ENCODE measurements at regions not wholly inside any gene's neighbourhood (a gene's known extent, or its start where the extent isn't known, plus 50 kb on each side); places are given as distances from the start of the nearest gene placed in this dataset.
A peak's percentile ranks its signal among the peaks of the same experiment; 100 is the strongest.

- Histone ChIP-seq H3K36me3 (ENCODE audit: insufficient read depth, low read length) (peaks cover 44% of the 10 kb centered on the region), H3K9ac (ENCODE audit: low read depth, low read length, poor library complexity, severe bottlenecking) (no peak overlapping the region), H3K4me2 (ENCODE audit: low read depth, low read length, poor library complexity, severe bottlenecking) (peak overlapping the region; percentile 21), H3K9me3 (ENCODE audit: insufficient read depth, low read depth, low read length) (no peaks in the 10 kb centered on the region), H3K4me1 (ENCODE audit: insufficient read depth, low read length, poor library complexity, severe bottlenecking) (peaks cover 42% of the 10 kb centered on the region), H4K20me1 (ENCODE audit: insufficient read depth, low read length, poor library complexity, severe bottlenecking) (peaks cover 95% of the 10 kb centered on the region), H2AFZ (ENCODE audit: low read length) (no peak overlapping the region), H3K79me2 (ENCODE audit: insufficient read depth, low read length) (peaks cover 99% of the 10 kb centered on the region), H3K27me3 (ENCODE audit: insufficient read depth, low read length, poor library complexity, severe bottlenecking) (no peaks in the 10 kb centered on the region), H3K9me2 (replicated peaks; ENCODE audit: low read depth, low read length) (no peaks in the 10 kb centered on the region), H3F3A (ENCODE audit: low read depth) (peaks cover 5% of the 10 kb centered on the region; the same call in 1 of the 2 replicates), H3K4me3 (ENCODE audit: low read length, poor library complexity, severe bottlenecking) (no peak overlapping the region)
- no peak for TF ChIP-seq CTCF (conservative IDR thresholded peaks at IDR 0.05; ENCODE audit: low read length)
Measured at GRCh38 chr6:21707524-21708319, 114.2 kb downstream of the SOX4 start.

- H3K4me3 ChIP-seq (ENCODE audit: low read length, poor library complexity, severe bottlenecking): no peak overlapping the region
- H3K27me3 ChIP-seq (ENCODE audit: insufficient read depth, low read length, poor library complexity, severe bottlenecking): no peaks in the 10 kb centered on the region
- no peak overlapping the region for H2AFZ ChIP-seq (ENCODE audit: low read length)
- TF ChIP-seq EZH2phosphoT487 (IDR thresholded peaks at IDR 0.05; ENCODE audit: borderline replicate concordance) (no peak), CTCF (conservative IDR thresholded peaks at IDR 0.05; ENCODE audit: low read length) (no peak)
- peaks cover 48% of the 10 kb centered on the region for H3K36me3 ChIP-seq (ENCODE audit: insufficient read depth, low read length)
- H3K9me2 ChIP-seq (replicated peaks; ENCODE audit: low read depth, low read length): no peaks in the 10 kb centered on the region
- H3K79me2 ChIP-seq (ENCODE audit: insufficient read depth, low read length): peaks cover 99% of the 10 kb centered on the region
- peaks cover 6% of the 10 kb centered on the region; the same call in 1 of the 2 replicates for H3F3A ChIP-seq (ENCODE audit: low read depth)
- peaks cover 95% of the 10 kb centered on the region for H4K20me1 ChIP-seq (ENCODE audit: insufficient read depth, low read length, poor library complexity, severe bottlenecking)
- no peaks in the 10 kb centered on the region for H3K9me3 ChIP-seq (ENCODE audit: insufficient read depth, low read depth, low read length)
- no peak overlapping the region for H3K9ac ChIP-seq (ENCODE audit: low read depth, low read length, poor library complexity, severe bottlenecking)
- no peak overlapping the region for H3K4me2 ChIP-seq (ENCODE audit: low read depth, low read length, poor library complexity, severe bottlenecking)
- peaks cover 44% of the 10 kb centered on the region for H3K4me1 ChIP-seq (ENCODE audit: insufficient read depth, low read length, poor library complexity, severe bottlenecking)
Measured at GRCh38 chr6:21708320-21708580, 114.7 kb downstream of the SOX4 start.

GRCh38 chr6:21710216-21710615 is 116.7 kb downstream of the SOX4 start:
- Histone ChIP-seq H3K9me3 (ENCODE audit: insufficient read depth, low read depth, low read length) (no peaks in the 10 kb centered on the region), H3K36me3 (ENCODE audit: insufficient read depth, low read length) (peaks cover 49% of the 10 kb centered on the region), H3K4me3 (ENCODE audit: low read length, poor library complexity, severe bottlenecking) (no peak overlapping the region), H3K79me2 (ENCODE audit: insufficient read depth, low read length) (peaks cover 99% of the 10 kb centered on the region), H3K27me3 (ENCODE audit: insufficient read depth, low read length, poor library complexity, severe bottlenecking) (no peaks in the 10 kb centered on the region), H3K9ac (ENCODE audit: low read depth, low read length, poor library complexity, severe bottlenecking) (no peak overlapping the region), H3K4me1 (ENCODE audit: insufficient read depth, low read length, poor library complexity, severe bottlenecking) (peaks cover 40% of the 10 kb centered on the region), H3K9me2 (replicated peaks; ENCODE audit: low read depth, low read length) (no peaks in the 10 kb centered on the region), H2AFZ (ENCODE audit: low read length) (no peak overlapping the region), H3K4me2 (ENCODE audit: low read depth, low read length, poor library complexity, severe bottlenecking) (peak overlapping the region; percentile 45), H3F3A (ENCODE audit: low read depth) (peaks cover 8% of the 10 kb centered on the region; the same call in 1 of the 2 replicates), H4K20me1 (ENCODE audit: insufficient read depth, low read length, poor library complexity, severe bottlenecking) (peaks cover 96% of the 10 kb centered on the region)
- TF ChIP-seq EZH2phosphoT487 (IDR thresholded peaks at IDR 0.05; ENCODE audit: borderline replicate concordance) (no peak), CTCF (conservative IDR thresholded peaks at IDR 0.05; ENCODE audit: low read length) (no peak)

All from Loucy (cell line).